ENCODE measurements at regions not wholly inside any gene's neighbourhood (a gene's known extent, or its start where the extent isn't known, plus 50 kb on each side); places are given as distances from the start of the nearest gene placed in this dataset.
"Not testable (repeated sequence)": the region's sequence is repeated elsewhere in the genome, so short reads cannot be mapped to it uniquely, and the experiment has no call there.

DNA sequence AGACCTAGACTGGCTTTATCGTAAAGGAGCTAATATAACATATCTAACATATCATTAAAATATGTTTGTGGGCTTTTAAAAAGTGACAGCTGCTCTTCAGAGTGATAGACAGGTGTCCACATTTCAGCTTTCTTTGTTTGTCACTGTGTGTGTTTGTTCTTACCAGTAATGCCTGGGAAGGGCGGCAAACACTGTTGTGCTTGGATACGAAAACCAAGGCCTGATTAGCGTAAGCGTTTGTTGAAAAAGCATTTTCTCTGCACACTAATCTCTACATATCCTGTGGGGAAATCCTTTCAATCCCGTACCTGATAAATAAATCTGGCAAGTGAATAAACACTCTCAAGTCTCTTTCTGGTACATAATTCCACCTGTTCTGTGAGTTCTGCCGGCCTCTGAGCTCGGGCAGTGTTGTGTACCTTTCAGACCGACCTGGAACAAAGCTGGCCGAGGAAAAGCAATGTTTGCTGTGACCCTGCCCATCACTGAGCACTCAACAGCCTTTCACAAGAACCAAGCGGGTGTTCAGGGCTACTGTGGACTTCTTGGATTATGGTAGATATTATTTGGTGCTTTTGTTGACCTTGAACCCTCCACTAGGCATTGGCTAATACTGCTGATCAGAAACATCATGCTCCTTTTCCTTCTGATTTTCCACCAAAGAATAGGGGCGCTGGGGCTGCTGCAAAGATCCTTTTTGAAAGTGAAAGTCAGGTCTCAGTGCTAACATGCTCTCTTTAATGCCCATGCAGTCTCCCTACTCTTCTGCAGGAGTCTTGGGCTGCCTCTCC lies 100.4 kb downstream of the CD83 start:
- no peak for DNase-seq

DNA sequence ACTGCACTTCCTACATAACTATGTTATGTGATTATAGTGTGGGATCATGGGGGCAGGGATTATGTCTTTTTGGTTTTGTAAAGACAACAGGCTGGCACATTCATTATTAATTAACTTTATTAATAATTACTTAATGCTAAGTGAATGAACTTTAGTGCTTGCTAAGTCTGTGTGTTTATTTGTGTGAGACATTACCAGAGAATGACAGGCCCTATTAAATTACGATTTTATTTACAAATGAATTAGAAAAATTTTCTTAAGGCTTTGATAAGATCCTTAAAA lies 100.9 kb downstream of the CD83 start:
- no peak for DNase-seq

DNA sequence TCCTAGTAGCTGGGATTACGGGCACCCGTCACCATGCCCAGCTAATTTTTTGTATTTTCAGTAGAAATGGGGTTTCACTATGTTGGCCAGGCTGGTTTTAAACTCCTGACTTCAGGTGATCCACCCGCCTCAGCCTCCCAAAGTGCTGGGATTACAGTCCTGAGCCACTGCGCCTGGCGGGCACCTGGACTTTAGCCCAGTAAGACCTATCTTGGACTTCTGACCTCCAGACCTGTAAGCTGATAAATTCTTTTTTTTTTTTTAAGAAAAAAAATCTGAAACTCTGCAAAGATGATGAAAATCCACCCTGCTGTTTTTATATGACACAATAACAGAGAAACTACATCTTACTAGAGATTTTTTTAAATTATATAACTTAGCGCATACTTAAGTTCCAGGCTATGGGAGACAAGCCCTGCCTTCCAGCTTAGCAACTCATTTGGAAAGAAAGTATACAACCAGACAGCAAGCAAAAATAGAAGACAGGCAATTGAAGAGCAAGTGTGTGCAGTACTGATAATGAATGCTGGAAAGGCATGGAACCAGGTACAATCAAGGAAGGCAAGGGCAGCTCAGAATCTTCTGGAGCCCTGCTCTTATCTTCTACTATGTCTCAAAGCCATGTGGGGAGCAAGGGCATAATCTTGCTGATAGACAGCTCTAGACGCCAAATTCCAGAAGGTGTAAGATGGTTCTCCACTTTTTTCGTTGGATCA lies 104.2 kb downstream of the CD83 start:
- DNase-seq: no peak

DNA sequence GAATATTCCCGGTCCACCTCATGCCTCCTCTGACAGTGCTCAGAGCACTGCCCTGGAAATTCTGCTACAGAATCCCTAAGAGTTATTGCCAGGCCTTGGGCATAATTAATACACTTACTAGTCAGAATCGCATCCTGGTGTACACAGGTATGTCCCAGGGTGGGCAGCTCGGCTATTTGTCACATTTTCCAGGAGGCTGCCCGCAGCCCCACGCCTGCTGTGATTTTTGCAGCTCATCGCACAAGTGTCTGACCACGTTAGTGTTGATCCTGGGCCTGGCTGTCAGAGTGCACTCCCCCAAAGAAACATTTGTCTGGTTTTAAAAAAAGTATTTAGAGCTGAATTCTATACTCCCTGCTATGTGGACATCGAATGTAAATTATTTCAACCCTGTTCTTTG lies 105.4 kb downstream of the CD83 start:
- no peak for DNase-seq

DNA sequence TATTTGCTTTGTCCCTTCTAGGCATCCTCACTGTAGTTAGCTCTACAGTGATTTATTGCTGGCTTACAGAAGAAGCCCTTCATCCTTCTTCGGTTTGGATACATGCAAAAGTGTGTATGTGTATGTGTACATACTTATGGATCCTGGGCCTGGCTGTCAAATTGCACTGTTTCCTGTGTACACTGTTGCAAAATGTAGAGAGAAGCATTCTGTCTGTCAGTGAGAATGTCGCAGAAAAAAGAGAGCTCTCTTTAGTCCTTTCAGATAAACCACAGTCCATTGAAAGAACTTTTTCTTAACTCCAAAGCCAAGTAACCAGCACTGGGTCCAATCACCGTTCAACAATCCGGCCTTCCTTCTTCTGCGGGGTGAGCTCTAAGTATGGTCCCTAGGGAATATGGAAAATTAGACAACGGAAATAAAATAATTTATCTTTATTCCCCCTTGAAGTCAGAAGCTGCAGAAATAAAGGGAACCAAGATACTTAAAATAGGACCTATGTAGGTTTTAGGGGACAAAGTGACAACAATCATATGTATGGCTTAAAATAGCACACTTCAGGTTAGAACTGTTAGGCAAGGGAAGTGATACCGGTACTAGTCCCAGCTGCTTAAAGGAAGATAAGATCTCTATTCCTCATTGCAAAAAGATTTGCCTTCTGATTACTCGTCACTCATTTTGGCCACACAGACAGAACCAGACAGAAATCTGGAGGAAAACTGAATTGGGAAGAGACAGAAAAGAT lies 107.0 kb downstream of the CD83 start:
- no peak for DNase-seq

DNA sequence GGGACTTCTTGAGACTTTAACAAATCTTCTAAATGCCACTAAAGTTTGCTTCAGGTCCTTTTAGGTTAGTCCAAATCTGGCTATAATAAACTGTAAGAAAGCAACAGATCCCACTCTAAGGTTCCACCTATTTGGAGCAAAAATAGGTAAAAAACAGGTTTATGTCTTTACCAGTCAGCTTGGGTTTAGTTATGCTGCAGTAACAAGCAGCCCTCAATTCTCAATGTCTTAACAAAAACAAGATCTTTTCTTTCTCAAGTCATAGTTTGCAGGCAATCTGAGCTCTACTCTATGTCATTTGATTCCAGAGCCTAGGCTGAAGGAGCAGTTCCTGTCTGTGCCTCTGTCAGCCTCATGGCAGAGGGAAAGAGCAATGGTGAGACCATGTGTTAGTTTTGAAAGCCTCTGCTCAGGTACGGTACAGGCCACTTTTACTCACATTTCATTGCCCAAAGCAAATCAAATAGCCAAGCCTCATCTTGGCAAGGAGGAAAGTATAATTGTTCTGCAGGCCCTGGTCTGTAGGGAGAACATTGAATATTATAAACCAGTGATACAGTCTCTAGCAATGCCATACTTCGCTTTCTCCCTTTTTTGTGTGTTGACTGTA lies 108.6 kb downstream of the CD83 start:
- no peak for DNase-seq

DNA sequence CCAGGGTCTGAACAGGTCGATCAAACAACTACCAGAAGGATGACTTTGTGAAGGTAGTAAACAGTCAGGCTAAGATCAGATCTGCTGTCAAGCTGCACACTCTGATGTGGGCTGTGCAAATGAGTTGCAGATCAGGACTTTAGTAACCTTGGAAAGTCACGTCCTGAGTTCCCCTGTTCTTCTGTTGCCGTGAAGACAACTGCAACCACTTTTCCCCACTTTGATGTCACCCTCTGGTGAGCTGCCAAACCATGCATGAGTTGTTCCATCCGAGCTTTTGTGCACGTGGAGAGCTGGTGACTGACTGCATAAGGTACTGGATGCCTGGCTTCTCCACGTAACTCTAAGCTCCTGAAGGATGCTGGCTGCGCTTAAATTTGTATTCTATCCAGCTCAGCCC lies 111.0 kb downstream of the CD83 start:
- DNase-seq: no peak

DNA sequence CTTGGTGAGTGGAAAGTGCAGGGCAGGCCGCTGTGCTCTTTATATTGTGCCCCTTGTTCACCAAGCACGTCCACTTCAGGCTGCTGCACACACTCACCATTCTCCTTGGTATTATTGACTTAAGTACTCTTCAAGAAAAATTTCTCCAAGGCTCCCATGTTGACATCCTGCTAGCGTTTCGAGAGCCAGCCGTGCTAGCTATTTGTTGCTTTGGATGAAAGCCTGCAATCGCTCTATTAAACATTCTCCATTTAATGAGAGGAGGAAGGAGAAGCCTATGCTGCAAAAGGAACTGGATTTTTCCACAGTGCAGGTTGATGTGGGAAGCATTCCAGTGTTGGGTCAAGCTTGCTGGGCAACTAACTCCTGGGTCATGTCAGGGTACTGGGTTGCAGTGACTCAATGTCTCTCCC lies 113.5 kb downstream of the CD83 start:
- no peak for DNase-seq

DNA sequence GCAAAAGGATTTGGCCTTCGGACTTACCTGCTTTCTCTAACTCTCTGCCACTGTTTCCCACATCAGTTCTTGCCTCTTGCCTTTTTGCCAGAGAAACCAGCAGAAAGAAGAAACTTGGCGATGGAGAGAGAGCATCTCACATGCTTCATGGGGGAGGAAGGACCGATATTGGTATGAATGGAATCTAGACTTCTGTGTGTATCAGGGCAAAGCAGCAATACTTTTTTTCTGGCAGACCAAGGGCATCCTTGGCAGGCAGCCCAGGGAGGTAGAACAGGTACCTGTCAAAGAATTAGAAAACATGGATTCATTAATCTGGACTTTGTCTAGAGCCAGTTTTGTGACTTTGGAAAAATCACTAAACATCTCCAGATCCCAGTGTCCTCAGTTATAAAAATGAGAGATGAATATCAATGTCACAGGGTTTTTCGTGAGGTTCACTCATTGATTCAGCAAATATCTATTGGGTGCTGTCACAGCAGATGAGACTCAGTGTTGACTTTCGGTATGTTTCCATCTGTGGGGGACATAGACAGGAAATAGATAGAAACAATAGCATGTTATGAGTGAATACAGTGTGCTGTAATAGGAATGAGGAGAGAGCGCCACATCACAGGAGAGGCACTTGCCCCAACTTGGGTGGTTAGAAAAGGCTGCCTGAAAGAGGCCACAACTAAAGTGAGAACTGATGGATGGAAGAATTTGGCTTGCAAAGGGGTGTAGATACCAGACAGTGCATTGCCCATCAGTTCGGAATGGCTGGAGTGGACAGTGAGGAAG lies 114.1 kb downstream of the CD83 start:
- DNase-seq: no peak

DNA sequence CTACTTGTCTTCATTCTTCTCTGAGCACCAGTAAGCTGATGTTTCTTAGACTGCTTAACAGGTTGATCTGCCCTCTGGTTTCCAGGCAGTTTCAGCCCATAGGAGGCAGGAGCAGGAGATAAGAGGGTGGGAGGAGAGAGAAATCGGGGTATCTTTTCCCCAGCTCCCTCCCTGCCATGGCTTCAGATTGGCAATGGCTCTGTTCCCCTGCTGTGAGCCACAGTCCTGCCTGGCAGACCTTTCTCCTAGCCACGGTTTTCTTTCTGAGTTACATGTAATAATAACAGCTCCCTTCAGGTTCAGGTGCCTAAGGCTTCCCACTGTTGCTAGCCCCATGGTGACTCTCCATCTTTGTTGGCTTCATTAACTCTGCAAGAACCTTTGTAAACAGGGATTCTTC lies 115.3 kb downstream of the CD83 start:
- DNase-seq: no peak

DNA sequence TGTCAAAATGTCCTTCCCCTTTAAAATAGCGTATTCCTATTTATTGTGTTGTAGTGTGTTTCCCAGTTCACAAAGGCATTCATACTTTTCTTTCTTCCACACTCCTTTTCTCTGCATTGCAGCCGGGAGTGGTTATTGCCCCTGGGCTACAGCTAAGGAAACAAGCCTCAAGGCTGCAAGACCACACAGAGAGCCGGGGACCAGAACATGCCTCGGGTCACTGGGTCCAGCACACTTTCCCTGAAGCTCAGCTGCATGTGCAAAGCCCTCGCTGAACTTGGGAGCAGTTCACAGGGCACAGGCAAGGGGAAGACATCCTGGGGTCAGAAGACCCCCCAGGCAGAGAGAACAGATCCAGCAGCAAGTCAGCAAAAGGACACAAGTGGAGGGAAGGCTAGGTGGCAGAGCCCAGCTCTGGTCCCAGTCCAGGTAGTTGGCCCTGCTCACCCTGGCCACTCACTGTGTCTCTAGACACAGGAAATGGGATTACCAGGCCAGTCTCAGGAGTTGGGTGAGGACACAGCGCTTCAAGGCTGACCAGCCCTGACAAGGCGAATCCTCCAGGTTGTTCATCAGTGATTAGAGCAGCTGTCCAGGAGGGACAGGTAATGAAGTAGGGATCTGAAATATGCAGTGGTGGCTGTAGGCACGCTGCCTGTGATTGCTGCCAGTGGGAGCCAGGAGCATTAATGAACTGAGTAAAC lies 118.2 kb downstream of the CD83 start:
- DNase-seq: no peak

DNA sequence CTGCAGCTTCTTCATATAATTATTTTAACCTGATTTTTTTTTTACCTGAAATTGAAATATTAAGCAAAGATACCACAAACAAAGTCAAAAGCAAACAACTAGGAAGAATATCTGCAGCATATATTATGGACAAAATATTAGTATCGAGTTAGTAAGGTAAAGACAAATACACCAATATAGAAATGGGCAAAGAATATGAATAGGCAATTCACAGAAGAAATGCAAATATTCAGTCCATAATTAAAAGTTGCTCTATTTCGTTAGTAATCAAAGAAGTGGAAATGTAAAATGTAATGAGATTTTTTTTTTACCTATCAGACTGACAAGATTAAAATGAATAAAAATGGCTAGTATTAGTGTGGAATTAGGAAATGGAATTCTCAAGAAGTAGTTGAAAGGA lies 121.5 kb downstream of the CD83 start:
- DNase-seq: no peak

DNA sequence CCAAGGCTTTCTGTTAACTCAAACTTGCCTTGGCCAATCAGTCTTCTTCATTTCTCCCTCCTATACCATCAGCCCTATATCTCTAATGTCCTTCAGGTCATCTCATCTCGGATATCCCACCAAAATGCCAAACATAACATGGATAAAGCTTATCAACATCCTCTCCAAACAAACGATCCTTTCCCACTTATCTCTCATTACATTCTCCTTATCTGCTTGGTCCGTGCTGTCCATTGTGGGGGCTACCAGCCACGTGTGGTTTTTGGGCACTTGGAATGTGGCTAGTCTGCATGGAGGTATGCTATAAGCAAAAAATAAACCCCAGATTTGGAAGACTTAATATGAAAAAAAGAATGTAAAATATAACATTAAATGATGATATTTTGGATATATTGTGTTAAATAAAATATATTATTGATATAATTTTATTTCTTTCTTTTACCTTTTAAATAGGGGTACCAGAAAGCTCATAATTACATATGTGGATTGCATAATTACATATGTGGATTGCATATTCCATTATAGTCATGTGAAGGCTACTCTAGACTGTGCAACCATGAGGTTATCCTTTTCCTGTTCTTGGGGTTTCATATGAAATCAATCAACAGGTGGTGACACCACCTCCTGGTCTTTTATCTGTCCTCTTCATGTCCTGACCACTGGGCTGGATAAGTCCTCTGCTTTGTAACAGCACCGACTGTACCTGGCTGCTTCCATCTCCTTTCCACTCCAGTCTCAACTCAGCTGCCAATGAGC lies 123.0 kb downstream of the CD83 start:
- DNase-seq: no peak

DNA sequence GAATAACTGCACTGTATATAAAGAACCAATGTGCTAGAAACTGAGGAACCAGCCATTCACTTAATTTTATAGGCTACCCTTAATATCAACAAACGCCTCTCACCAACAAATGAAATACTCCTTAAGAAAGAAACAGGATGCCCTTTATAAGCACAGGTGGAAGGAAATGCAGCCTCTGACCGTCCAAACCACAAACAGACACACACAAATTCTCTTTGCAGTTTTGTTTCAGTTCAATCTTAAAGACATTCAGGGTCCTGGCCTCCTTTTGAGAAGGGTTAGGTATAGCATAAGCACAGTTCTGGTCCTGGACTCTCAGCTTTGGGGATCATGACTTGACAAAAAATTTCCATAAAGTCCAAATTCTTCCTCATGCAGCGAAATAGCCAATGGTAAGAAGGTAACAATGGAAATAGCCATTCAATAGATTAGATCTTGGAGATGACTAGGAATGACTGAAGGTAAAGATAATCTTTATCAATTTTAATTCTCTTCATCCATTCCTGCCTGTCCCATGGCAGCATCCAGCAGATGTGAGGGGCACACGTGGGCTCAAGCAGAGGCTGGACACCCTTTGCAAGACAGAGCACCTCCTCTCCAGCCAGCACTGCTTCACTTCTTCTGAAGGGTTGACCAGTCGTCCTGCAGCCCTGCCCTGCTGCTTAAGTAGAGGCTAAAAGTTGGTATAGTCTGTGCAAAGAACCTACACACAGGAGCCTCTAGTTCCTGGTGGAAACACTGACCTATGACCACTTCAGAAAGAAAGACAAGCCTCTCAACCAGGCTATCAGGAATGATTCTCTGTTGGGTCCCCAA lies 123.9 kb downstream of the CD83 start:
- no peak for DNase-seq

DNA sequence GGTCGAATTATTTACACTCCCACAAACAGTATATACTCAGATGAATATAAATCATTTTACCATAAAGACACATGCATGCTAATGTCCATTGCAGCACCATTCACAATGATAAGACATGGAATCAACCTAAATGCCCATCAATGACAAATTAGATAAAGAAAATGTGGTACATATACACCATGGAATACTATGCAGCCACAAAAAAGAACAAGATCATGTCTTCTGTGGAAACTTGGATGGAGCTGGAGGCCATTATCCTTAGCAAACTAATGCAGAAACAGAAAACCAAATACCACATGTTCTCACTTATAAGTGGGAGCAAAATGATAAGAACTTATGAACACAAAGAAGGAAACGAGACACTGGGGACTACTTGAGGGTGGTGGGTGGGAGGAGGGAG lies 125.3 kb downstream of the CD83 start:
- DNase-seq: not testable (repeated sequence)

DNA sequence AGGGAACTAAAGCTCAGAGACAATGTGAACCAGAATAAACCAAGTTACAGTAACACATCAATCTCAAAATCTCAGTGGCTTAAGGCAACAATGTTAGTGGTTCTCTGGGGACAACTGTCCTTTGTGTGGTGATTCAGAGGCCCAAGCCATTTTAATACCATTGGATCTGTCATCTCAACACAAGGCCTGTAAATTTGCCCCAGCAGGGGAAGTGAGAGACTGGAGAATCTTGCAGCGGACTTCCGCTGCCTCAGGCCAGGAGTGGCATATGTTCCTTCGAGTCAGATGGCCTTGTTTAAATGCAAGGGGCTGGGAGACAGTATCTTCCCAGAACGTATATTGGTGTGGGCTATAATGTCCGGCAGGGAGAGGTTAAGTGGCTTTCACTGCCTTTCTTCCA lies 126.0 kb downstream of the CD83 start:
- DNase-seq: no peak

DNA sequence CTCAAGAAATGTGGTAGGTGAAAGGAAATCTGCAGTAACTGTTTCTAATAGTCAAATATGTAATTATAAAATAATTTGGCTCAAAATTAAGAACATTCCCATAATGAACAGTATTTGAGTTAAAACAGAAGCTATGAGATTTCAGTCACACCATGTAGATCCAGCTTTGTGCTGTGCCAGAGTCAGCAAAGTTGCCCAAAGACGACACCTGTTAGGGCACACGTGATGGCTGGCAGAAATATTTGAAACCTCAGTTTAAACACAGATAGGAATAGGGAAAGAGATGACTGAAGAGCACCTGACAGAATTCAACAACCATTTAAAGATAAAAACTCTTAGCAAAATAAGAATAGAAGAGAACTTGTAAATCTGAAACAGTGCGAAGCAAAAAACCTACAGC lies 129.3 kb downstream of the CD83 start:
- no peak for DNase-seq

DNA sequence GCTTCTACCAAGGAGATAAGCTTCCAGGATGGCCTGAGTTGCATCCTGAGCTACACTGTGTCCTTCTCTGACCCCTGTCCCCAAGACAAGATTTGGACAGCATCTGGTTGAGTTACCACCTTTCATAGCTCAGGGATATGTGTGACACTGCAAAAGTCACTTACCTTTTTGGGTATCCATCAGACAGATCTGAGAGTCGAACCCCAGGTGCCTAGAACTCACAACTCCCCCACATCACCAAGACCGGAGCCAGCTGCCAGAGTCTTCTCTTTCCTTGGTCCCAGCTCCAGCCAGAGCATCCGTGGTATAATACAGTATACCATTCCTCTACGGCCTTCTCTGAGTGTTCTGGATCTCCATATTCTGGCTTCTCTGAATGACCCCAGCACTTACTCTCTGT lies 133.0 kb downstream of the CD83 start:
- no peak for DNase-seq

DNA sequence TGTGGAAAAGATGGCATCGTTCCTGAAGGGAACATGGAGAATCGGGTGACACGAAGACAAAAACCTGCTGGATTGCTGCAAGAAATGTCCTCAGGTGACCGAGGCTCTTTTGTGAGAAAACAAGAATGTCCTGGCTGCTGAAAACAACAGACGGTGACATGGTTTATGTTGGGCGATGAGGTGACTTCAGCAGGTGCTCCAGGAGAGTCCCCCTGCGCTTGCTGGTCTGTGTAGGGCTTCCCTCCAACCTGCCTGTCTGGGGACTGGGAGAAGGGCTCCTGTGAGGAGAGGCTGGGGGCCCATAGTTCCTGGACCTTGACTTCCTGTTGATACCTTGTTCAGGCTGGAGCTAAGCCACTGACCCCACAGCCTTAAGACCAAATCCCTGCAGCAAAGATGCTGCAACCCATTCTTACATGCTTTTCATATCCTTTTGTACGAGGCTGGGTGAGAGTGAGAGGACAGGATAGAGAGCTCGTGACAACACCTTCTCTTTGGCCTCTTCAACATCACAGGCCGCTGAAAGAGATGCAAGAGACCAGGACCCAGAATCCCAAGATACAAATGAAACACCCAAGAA lies 134.8 kb downstream of the CD83 start:
- no peak for DNase-seq

DNA sequence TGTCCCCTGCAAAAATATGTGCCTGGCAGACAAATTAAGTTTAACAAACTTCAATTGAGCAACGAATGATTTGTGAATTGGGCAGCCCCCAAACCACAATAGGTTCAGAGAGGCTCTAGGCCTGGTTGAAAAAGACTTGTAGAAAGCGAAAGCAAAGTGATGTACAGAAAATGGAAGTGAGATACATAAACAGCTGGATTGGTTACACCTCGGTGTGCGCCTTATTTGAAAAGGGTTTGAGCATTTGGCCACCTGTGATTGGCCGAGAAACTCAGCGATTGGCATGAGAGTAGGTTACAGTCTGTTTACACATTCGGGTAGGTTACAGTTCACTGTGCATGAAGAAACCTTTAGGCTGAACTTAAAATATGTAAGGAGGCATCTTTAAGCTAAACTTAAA lies 136.9 kb downstream of the CD83 start:
- no peak for DNase-seq
